Right lobe of liver (tissue), 4 donors: ENCODE measurements at regions not wholly inside any gene's neighbourhood (a gene's known extent, or its start where the extent isn't known, plus 50 kb on each side); places are given as distances from the start of the nearest gene placed in this dataset.

Experiments
- POLR2A ChIP-seq: fragments of 450-650 bp; IDR thresholded peaks from one replicate; pipeline ENCODE4 v1.6.1; 2017; ENCODE audit warnings: antibody characterized with exemption, mild to moderate bottlenecking
- TF ChIP-seq, protein P1 (sequence below), 4 donors: fragments of 200-600 bp in 3 of 4; fragments of 450-650 bp in 1 of 4; IDR thresholded peaks; one replicate each; pipeline versions ENCODE4 v1.5.1 to v1.8.0; 2016 to 2022; ENCODE audit warnings: antibody characterized with exemption in 4 of 4, mild to moderate bottlenecking in 2 of 4
- donor health status: DM: no; HTN: no; CAD: no.
- donor health status: DM: no; HTN: no; CAD: no.
- donor health status: DM: no; HTN: yes; CAD: no.

DNA sequence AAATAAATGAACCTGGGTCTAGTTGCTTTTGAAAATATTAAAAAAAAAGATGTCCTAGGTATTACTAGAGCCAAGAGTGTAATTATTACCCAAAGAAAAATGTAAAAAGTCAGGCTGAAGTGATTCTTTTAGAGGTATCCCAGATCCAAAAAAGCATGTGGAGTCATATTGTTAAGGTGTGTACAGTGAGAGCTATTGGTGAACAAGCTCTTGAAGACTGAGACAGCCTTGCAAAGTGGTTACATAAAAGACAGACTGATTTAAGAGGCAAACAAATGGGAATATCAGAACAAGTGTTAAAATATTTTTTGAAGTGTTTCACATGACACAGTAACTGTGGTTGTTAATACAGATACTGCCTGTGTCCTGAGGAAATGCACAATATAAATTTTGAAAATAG lies 624.5 kb downstream of the PLOD2 start:
- TF ChIP-seq, protein P1, sequence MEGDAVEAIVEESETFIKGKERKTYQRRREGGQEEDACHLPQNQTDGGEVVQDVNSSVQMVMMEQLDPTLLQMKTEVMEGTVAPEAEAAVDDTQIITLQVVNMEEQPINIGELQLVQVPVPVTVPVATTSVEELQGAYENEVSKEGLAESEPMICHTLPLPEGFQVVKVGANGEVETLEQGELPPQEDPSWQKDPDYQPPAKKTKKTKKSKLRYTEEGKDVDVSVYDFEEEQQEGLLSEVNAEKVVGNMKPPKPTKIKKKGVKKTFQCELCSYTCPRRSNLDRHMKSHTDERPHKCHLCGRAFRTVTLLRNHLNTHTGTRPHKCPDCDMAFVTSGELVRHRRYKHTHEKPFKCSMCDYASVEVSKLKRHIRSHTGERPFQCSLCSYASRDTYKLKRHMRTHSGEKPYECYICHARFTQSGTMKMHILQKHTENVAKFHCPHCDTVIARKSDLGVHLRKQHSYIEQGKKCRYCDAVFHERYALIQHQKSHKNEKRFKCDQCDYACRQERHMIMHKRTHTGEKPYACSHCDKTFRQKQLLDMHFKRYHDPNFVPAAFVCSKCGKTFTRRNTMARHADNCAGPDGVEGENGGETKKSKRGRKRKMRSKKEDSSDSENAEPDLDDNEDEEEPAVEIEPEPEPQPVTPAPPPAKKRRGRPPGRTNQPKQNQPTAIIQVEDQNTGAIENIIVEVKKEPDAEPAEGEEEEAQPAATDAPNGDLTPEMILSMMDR (IDR thresholded peaks at IDR 0.05): no peak
- no peak for TF ChIP-seq POLR2A
